NT2/D1 (cell line): ENCODE measurements at regions not wholly inside any gene's neighbourhood (a gene's known extent, or its start where the extent isn't known, plus 50 kb on each side); places are given as distances from the start of the nearest gene placed in this dataset.
"Not testable (repeated sequence)": the region's sequence is repeated elsewhere in the genome, so short reads cannot be mapped to it uniquely, and the experiment has no call there.

Source experiments
- SUZ12 ChIP-seq: IDR thresholded peaks from 2 replicates; pipeline ENCODE4 v1.6.1; 2011; ENCODE audit not compliant: insufficient read length, insufficient read depth; ENCODE audit errors: extremely low read depth
- YY1 ChIP-seq: IDR thresholded peaks from 2 replicates; pipeline ENCODE4 v1.6.1; 2011; ENCODE audit not compliant: insufficient read length, insufficient read depth
- ZNF274 ChIP-seq: IDR thresholded peaks from 2 replicates; pipeline ENCODE4 v1.6.1; 2011; ENCODE audit warnings: mild to moderate bottlenecking, low read depth, low read length

DNA sequence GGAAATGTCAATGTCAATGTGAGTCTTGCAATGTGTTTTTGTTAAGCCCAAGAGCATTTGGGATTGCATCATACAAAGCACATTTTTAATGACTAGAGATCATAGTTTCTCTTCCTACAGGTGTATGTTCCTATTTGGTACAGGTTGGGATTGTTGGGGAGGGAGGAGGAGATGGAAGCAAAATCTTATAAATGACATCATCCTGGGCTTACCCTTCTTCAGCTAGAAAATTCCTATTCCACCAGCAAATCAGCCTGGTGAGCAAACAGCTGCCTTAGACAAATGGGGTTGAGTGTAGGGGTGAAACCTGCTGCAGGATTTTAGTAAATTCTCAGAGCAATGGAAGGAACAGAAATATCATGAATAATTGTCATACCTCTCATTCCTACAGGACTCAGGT lies 165.3 kb upstream of the PLGLB2 start:
- TF ChIP-seq ZNF274, YY1, SUZ12: not testable (repeated sequence)
